LHCN-M2 (cell line): ENCODE measurements at regions not wholly inside any gene's neighbourhood (a gene's known extent, or its start where the extent isn't known, plus 50 kb on each side); places are given as distances from the start of the nearest gene placed in this dataset.
"Not testable (repeated sequence)": the region's sequence is repeated elsewhere in the genome, so short reads cannot be mapped to it uniquely, and the experiment has no call there.

Experiments used
- DNase-seq: peaks from one replicate; pipeline ENCODE4 v3.0.0-alpha.2; 2012; ENCODE audit warnings: low read depth

GRCh38 chr3:166527325-166527724, 690.1 kb upstream of the BCHE start:
- DNase-seq = no peak

- no peak for DNase-seq
Observed at GRCh38 chr3:166526881-166527280, 689.7 kb upstream of the BCHE start.

- no peak for DNase-seq
Observed at GRCh38 chr3:166522017-166522416, 684.8 kb upstream of the BCHE start.

- no peak for DNase-seq
Observed at GRCh38 chr3:166519443-166519842, 682.2 kb upstream of the BCHE start.

GRCh38 chr3:166518040-166518439, 680.8 kb upstream of the BCHE start:
- DNase-seq = no peak

GRCh38 chr3:166510382-166510781, 673.2 kb upstream of the BCHE start:
- no peak for DNase-seq

GRCh38 chr3:166500420-166500819, 663.2 kb upstream of the BCHE start:
- not testable (repeated sequence) for DNase-seq

GRCh38 chr3:166499636-166500035, 662.4 kb upstream of the BCHE start:
- DNase-seq = no peak

GRCh38 chr3:166498446-166498845, 661.2 kb upstream of the BCHE start:
- DNase-seq = no peak

- no peak for DNase-seq
Observed at GRCh38 chr3:166489826-166490225, 652.6 kb upstream of the BCHE start.

- DNase-seq = no peak
Observed at GRCh38 chr3:166488977-166489672, 651.9 kb upstream of the BCHE start.

- no peak for DNase-seq
Observed at GRCh38 chr3:166484470-166484869, 647.2 kb upstream of the BCHE start.

GRCh38 chr3:166481340-166481739, 644.1 kb upstream of the BCHE start:
- no peak for DNase-seq

- DNase-seq = no peak
Observed at GRCh38 chr3:166478356-166478755, 641.1 kb upstream of the BCHE start.

GRCh38 chr3:166473501-166473900, 636.3 kb upstream of the BCHE start:
- no peak for DNase-seq

- no peak for DNase-seq
Observed at GRCh38 chr3:166472015-166472414, 634.8 kb upstream of the BCHE start.

GRCh38 chr3:166471074-166471767, 634.0 kb upstream of the BCHE start:
- DNase-seq = no peak

- DNase-seq = no peak
Observed at GRCh38 chr3:166462891-166463470, 625.8 kb upstream of the BCHE start.

- no peak for DNase-seq
Observed at GRCh38 chr3:166461626-166462025, 624.4 kb upstream of the BCHE start.

GRCh38 chr3:166457382-166457781, 620.2 kb upstream of the BCHE start:
- DNase-seq = no peak

- DNase-seq = no peak
Observed at GRCh38 chr3:166456286-166456685, 619.1 kb upstream of the BCHE start.

- DNase-seq = no peak
Observed at GRCh38 chr3:166455744-166456143, 618.5 kb upstream of the BCHE start.

GRCh38 chr3:166453478-166453877, 616.3 kb upstream of the BCHE start:
- DNase-seq = no peak
